K562 (cell line): ENCODE measurements at regions not wholly inside any gene's neighbourhood (a gene's known extent, or its start where the extent isn't known, plus 50 kb on each side); places are given as distances from the start of the nearest gene placed in this dataset.

Source experiments
- ATAC-seq: fragments of 200-7000 bp; cut with Tn5 transposase; 3 replicates; pipeline ENCODE4 v1.9.1; 2020; ENCODE audit warnings: moderate library complexity
- BruUV-seq: library from RNA; stranded (reverse); fragments of 400-500 nt; replicated peaks from 2 replicates; lab custom pipeline; 2021; lab: Mats Ljungman, UMichigan
- CTCF ChIA-PET: fragments of 300-600 bp; formaldehyde crosslinking; extraction: SDS; loops from one replicate; lab custom pipeline; 2021; ENCODE audit warnings: low intra/inter-chr PET ratio; lab: Yijun Ruan, JAX
- POLR2A ChIA-PET: fragments of 300-600, 350-650 bp; sonication (Branson Sonifier 250); formaldehyde crosslinking; extraction: SDS; loops from one replicate; lab custom pipeline; 2021; ENCODE audit warnings: antibody characterized with exemption, inconsistent platforms; lab: Yijun Ruan, JAX
- DNase-seq, 4 experiments: peaks; one replicate each; pipeline versions ENCODE4 v3.0.0 to v3.0.0-alpha.2; 2011 to 2018; ENCODE audit warnings: low spot score in 3 of 4, mixed read lengths in 3 of 4; ENCODE audit errors: extremely low read depth in 1 of 4
- FAIRE-seq: peaks from 2 replicates; lab custom pipeline; 2011; peaks lifted over from hg19 to GRCh38; lab: Jason Lieb, UNC
- H2AFZ ChIP-seq: 2 replicates; pipeline ENCODE4 v1.6.0; 2011; ENCODE audit warnings: low read depth, low read length, control low read depth, inconsistent platforms
- H3K27ac ChIP-seq: fragments of 200-600 bp; 3 replicates; pipeline ENCODE4 v1.8.0; 2011; ENCODE audit warnings: low read depth, mild to moderate bottlenecking, control low read depth, inconsistent platforms, low read length, moderate library complexity, mixed read lengths; ENCODE audit errors: extremely low read depth
- H3K27me3 ChIP-seq, 2 experiments: fragments of 300-600 bp in 1 of 2; 2 replicates in 1 of 2; 3 replicates in 1 of 2; pipeline versions ENCODE4 v1.6.0 to v1.8.0; 2011; ENCODE audit warnings: inconsistent platforms in 2 of 2, low read length in 2 of 2, mild to moderate bottlenecking in 1 of 2, mixed read lengths in 1 of 2, moderate library complexity in 1 of 2; ENCODE audit not compliant: control insufficient read depth in 2 of 2, insufficient read depth in 2 of 2
- H3K36me3 ChIP-seq: fragments of 300-600 bp; 3 replicates; pipeline ENCODE4 v1.8.0; 2011; ENCODE audit warnings: mild to moderate bottlenecking, low read length, inconsistent platforms; ENCODE audit not compliant: control insufficient read depth, insufficient read depth
- H3K4me1 ChIP-seq, 2 experiments: fragments of 200-600 bp in 1 of 2; replicated peaks in 1 of 2; 2 replicates in 1 of 2; 3 replicates in 1 of 2; pipeline versions ENCODE4 v1.5.1 to v1.8.0; 2011; ENCODE audit warnings: inconsistent platforms in 2 of 2, low read length in 2 of 2, mild to moderate bottlenecking in 1 of 2, mixed read lengths in 1 of 2, moderate library complexity in 1 of 2; ENCODE audit not compliant: control insufficient read depth in 2 of 2, insufficient read depth in 2 of 2
- H3K4me2 ChIP-seq: 2 replicates; pipeline ENCODE4 v1.6.1; 2011; ENCODE audit warnings: low read length, control low read depth, inconsistent platforms, mixed read lengths; ENCODE audit not compliant: insufficient read depth
- H3K4me3 ChIP-seq: fragments of 200-600 bp; sonication (generic), shearing (Covaris generic); 2 replicates; pipeline ENCODE4 v1.5.1; 2016; ENCODE audit warnings: control low read depth, inconsistent platforms
- H3K79me2 ChIP-seq: fragments of 200-600 bp; 3 replicates; pipeline ENCODE4 v1.8.0; 2011; ENCODE audit warnings: low read length, inconsistent platforms; ENCODE audit not compliant: control insufficient read depth, insufficient read depth
- H3K9ac ChIP-seq, 2 experiments: 2 replicates each; pipeline versions ENCODE4 v1.6.0 to v1.6.1; 2011; ENCODE audit warnings: low read depth in 2 of 2, low read length in 2 of 2, control low read depth in 1 of 2, inconsistent platforms in 1 of 2, mild to moderate bottlenecking in 1 of 2, mixed read lengths in 1 of 2; ENCODE audit not compliant: insufficient read depth in 1 of 2
- H3K9me1 ChIP-seq: one replicate; pipeline ENCODE4 v1.6.0; 2011; ENCODE audit warnings: inconsistent platforms, mild to moderate bottlenecking, low read length, moderate library complexity; ENCODE audit not compliant: control insufficient read depth, insufficient read depth
- H3K9me3 ChIP-seq: replicated peaks from 2 replicates; pipeline ENCODE4 v1.5.1; 2011; ENCODE audit warnings: low read depth, low read length, inconsistent platforms; ENCODE audit not compliant: control insufficient read depth, insufficient read depth
- H4K20me1 ChIP-seq: replicated peaks from 2 replicates; pipeline ENCODE4 v1.6.1; 2011; ENCODE audit warnings: low read length, inconsistent platforms, mixed read lengths; ENCODE audit not compliant: control insufficient read depth, insufficient read depth
- COPS2 ChIP-seq: fragments of 450-650 bp; conservative IDR thresholded peaks from 2 replicates; pipeline ENCODE4 v1.6.1; 2016; ENCODE audit warnings: mild to moderate bottlenecking, moderate library complexity
- GABPA ChIP-seq: fragments of 200-800 bp; sonication (Bioruptor generic); conservative IDR thresholded peaks from 2 replicates; pipeline ENCODE4 v1.6.1; 2016; ENCODE audit warnings: low read depth, missing genetic modification characterization, missing compliant biosample characterization
- GATAD2B ChIP-seq: fragments of 450-650 bp; IDR thresholded peaks from 2 replicates; pipeline ENCODE4 v1.6.1; 2017; ENCODE audit warnings: mild to moderate bottlenecking, borderline replicate concordance
- HMGXB4 ChIP-seq: sonication (generic); formaldehyde crosslinking; IDR thresholded peaks from 2 replicates; pipeline ENCODE4 v1.8.1; 2023; ENCODE audit warnings: mild to moderate bottlenecking, missing genetic modification reagents
- HOMEZ ChIP-seq: fragments of 250-450 bp; sonication (Bioruptor Pico); IDR thresholded peaks from 2 replicates; pipeline ENCODE4 v1.4.0; 2020; ENCODE audit warnings: mild to moderate bottlenecking, moderate library complexity
- MTA2 ChIP-seq: fragments of 450-650 bp; IDR thresholded peaks from 2 replicates; pipeline ENCODE4 v1.6.1; 2016; ENCODE audit warnings: low read depth
- MTA3 ChIP-seq: fragments of 450-650 bp; formaldehyde crosslinking; IDR thresholded peaks from 2 replicates; pipeline ENCODE4 v1.6.1; 2017; ENCODE audit warnings: mild to moderate bottlenecking, borderline replicate concordance
- MYC ChIP-seq, 2 experiments: fragments of 250-450 bp in 1 of 2; sonication (Bioruptor Pico) in 1 of 2; IDR thresholded peaks; 2 replicates each; pipeline versions ENCODE4 v1.5.1 to v1.6.1; 2012 to 2021; ENCODE audit warnings: low read depth in 2 of 2, borderline replicate concordance in 1 of 2, improper control_type of control experiment in 1 of 2, low read length in 1 of 2, mild to moderate bottlenecking in 1 of 2, moderate library complexity in 1 of 2
- USF1 ChIP-seq: sonication (generic); formaldehyde crosslinking; IDR thresholded peaks from 2 replicates; pipeline ENCODE4 v1.9.0; 2022; ENCODE audit warnings: mild to moderate bottlenecking, missing genetic modification reagents
- ZNF695 ChIP-seq: fragments of 450-650 bp; formaldehyde crosslinking; IDR thresholded peaks from 2 replicates; pipeline ENCODE4 v1.4.0; 2020; ENCODE audit warnings: mild to moderate bottlenecking, moderate library complexity
- ZNF780A ChIP-seq: fragments of 250-450 bp; sonication (Bioruptor Pico); IDR thresholded peaks from 2 replicates; pipeline ENCODE4 v1.5.0; 2021; ENCODE audit warnings: mild to moderate bottlenecking
- WGBS: fragments of 100-300 bp; shearing (Covaris generic); methylation state at CpG from one replicate; pipeline ENCODE4 v1.1.6; 2016; ENCODE audit warnings: low coverage, mixed read lengths; ENCODE audit not compliant: insufficient coverage; ENCODE audit errors: missing lambda C conversion rate; 5-methylcytosine and 5-hydroxymethylcytosine counted together
- in situ Hi-C: fragments of 300-500 bp; cut with MboI; formaldehyde crosslinking; loops from 4 replicates; pipeline ENCODE4 v1.15.0; 2018; ENCODE audit warnings: inconsistent platforms, mixed read lengths
- intact Hi-C: fragments of 100-400 bp; cut with micrococcal nuclease; formaldehyde crosslinking; loops from 2 replicates; pipeline ENCODE4 v1.14.2; 2022

GRCh38 chr18:1968801-1969498 lies 602.4 kb downstream of the METTL4 start:
- Histone ChIP-seq H3K27ac (no peak overlapping the region), H3K9ac (no peak overlapping the region), H3K36me3 (no peaks in the 10 kb centered on the region), H3K4me2 (no peak overlapping the region), H4K20me1 (no peaks in the 10 kb centered on the region), H3K27me3 (no peaks in the 10 kb centered on the region), H3K9me1 (no peaks in the 10 kb centered on the region), H2AFZ (no peak overlapping the region), H3K4me3 (no peak overlapping the region), H3K4me1 (no peaks in the 10 kb centered on the region), H3K9me3 (no peaks in the 10 kb centered on the region), H3K79me2 (no peaks in the 10 kb centered on the region)
- FAIRE-seq (no peak), DNase-seq (no peak), ATAC-seq (no peak)
- TF ChIP-seq MTA2 (no peak), GABPA (no peak), GATAD2B (no peak)
- in situ Hi-C loops (no loop called here), intact Hi-C loops (no loop called here)
- 0% methylated on average over 4 of the region's 4 CpGs for WGBS
- ChIA-PET CTCF (no interaction called here), POLR2A (interaction anchor here (1.5 kb wide), 1 partner anchor 15 kb away, joined by 4 read pairs; no protein-coding TSS in a partner anchor)
- no TSS peak for BruUV-seq

- intact Hi-C loops: no loop called here
- no peaks in the 10 kb centered on the region for H4K20me1 ChIP-seq
- H3K4me3 ChIP-seq: no peak overlapping the region
- POLR2A ChIA-PET: interaction anchor here (1.2 kb wide), 1 partner anchor 10 kb away, joined by 3 read pairs; no protein-coding TSS in a partner anchor
- H3K9ac ChIP-seq: no peak overlapping the region
- peak in 1 of 4 experiments; percentile 5 for DNase-seq
- no peaks in the 10 kb centered on the region for H3K9me3 ChIP-seq
- no peaks in the 10 kb centered on the region for H3K9me1 ChIP-seq
- CTCF ChIA-PET: interaction anchor here (0.6 kb wide), 1 partner anchor 31 kb away, joined by 3 read pairs; no protein-coding TSS in a partner anchor
- FAIRE-seq: no peak
- ATAC-seq: no peak
- BruUV-seq: no TSS peak
- no peaks in the 10 kb centered on the region for H3K4me1 ChIP-seq
- no peaks in the 10 kb centered on the region for H3K27me3 ChIP-seq
- no peak overlapping the region for H2AFZ ChIP-seq
- H3K4me2 ChIP-seq: no peak overlapping the region
- WGBS: 0% methylated on average over 6 of the region's 6 CpGs
- no peaks in the 10 kb centered on the region for H3K79me2 ChIP-seq
- H3K36me3 ChIP-seq: no peaks in the 10 kb centered on the region
- no peak overlapping the region for H3K27ac ChIP-seq
- in situ Hi-C loops: no loop called here
- no peak for TF ChIP-seq USF1 (CRISPR knock-in tag)
- TF ChIP-seq COPS2: no peak
- no peak for TF ChIP-seq MYC (IDR thresholded peaks at IDR 0.05; ENCODE audit: low read depth, low read length)
- TF ChIP-seq MYC (CRISPR knock-in tag; IDR thresholded peaks at IDR 0.05; ENCODE audit: borderline replicate concordance, low read depth): no peak
- no peak for TF ChIP-seq HOMEZ (CRISPR knock-in tag)
- no peak for TF ChIP-seq ZNF780A (CRISPR knock-in tag)
- no peak for TF ChIP-seq HMGXB4 (CRISPR knock-in tag)
- no peak for TF ChIP-seq MTA3
- TF ChIP-seq ZNF695 (CRISPR knock-in tag): no peak
These were observed 594.8 kb downstream of the METTL4 start for GRCh38 chr18:1976484-1976883.
